Keratinocyte (primary cell): ENCODE measurements at regions not wholly inside any gene's neighbourhood (a gene's known extent, or its start where the extent isn't known, plus 50 kb on each side); places are given as distances from the start of the nearest gene placed in this dataset.

ENCODE experiments used
- DNase-seq: peaks from one replicate; pipeline ENCODE4 v3.0.0-alpha.2; 2011; ENCODE audit warnings: low read depth, missing footprints, low spot score
- FAIRE-seq: peaks from 2 replicates; lab custom pipeline; 2011; peaks lifted over from hg19 to GRCh38; lab: Jason Lieb, UNC
- H2AFZ ChIP-seq: 2 replicates; pipeline ENCODE4 v1.6.0; 2012; ENCODE audit warnings: low read length, control low read depth, inconsistent platforms; ENCODE audit not compliant: control insufficient read depth
- H3K27ac ChIP-seq: 2 replicates; pipeline ENCODE4 v1.5.1; 2011; ENCODE audit warnings: low read length; ENCODE audit not compliant: control insufficient read depth, insufficient read depth
- H3K27me3 ChIP-seq: 3 replicates; pipeline ENCODE4 v1.6.0; 2011; ENCODE audit warnings: low read length; ENCODE audit not compliant: control insufficient read depth, insufficient read depth; ENCODE audit errors: extremely low read depth
- H3K36me3 ChIP-seq, 2 experiments: 2 replicates in 1 of 2; 3 replicates in 1 of 2; pipeline ENCODE4 v1.5.1; 2011; ENCODE audit warnings: low read length in 2 of 2, mild to moderate bottlenecking in 1 of 2; ENCODE audit not compliant: control insufficient read depth in 2 of 2, insufficient read depth in 2 of 2; ENCODE audit errors: extremely low read depth in 1 of 2
- H3K4me1 ChIP-seq: 3 replicates; pipeline ENCODE4 v1.5.1; 2011; ENCODE audit warnings: low read length; ENCODE audit not compliant: control insufficient read depth, insufficient read depth; ENCODE audit errors: extremely low read depth
- H3K4me2 ChIP-seq: 3 replicates; pipeline ENCODE4 v1.6.0; 2011; ENCODE audit warnings: low read depth, low read length; ENCODE audit not compliant: control insufficient read depth, insufficient read depth; ENCODE audit errors: extremely low read depth
- H3K4me3 ChIP-seq, 3 experiments: fragments of 200-600 bp in 1 of 3; sonication (generic) in 1 of 3; 2 replicates in 2 of 3; 3 replicates in 1 of 3; pipeline ENCODE4 v1.5.1; 2011 to 2016; ENCODE audit warnings: low read length in 3 of 3, mild to moderate bottlenecking in 3 of 3, control low read depth in 2 of 3, inconsistent platforms in 1 of 3, low read depth in 1 of 3, mixed read lengths in 1 of 3, mixed run types in 1 of 3, moderate library complexity in 1 of 3; ENCODE audit not compliant: control insufficient read depth in 2 of 3, insufficient read depth in 2 of 3; ENCODE audit errors: extremely low read depth in 1 of 3
- H3K79me2 ChIP-seq: 2 replicates; pipeline ENCODE4 v1.6.0; 2012; ENCODE audit warnings: low read length; ENCODE audit not compliant: control insufficient read depth, insufficient read depth
- H3K9ac ChIP-seq: 3 replicates; pipeline ENCODE4 v1.6.0; 2011; ENCODE audit warnings: low read length; ENCODE audit not compliant: control insufficient read depth, insufficient read depth; ENCODE audit errors: extremely low read depth
- H3K9me1 ChIP-seq: 3 replicates; pipeline ENCODE4 v1.6.0; 2011; ENCODE audit warnings: low read length; ENCODE audit not compliant: control insufficient read depth, insufficient read depth; ENCODE audit errors: extremely low read depth
- H3K9me3 ChIP-seq: 2 replicates; pipeline ENCODE4 v1.5.1; 2012; ENCODE audit warnings: low read depth, low read length; ENCODE audit not compliant: control insufficient read depth
- H4K20me1 ChIP-seq: 3 replicates; pipeline ENCODE4 v1.6.0; 2011; ENCODE audit warnings: low read length; ENCODE audit not compliant: control insufficient read depth, insufficient read depth; ENCODE audit errors: extremely low read depth
- EZH2 ChIP-seq: IDR thresholded peaks from one replicate; pipeline ENCODE4 v1.6.1; 2012; ENCODE audit warnings: inconsistent platforms, mild to moderate bottlenecking, low read length, moderate library complexity
- dilution Hi-C: fragments of 300-500 bp; cut with MboI; formaldehyde crosslinking; loops from one replicate; pipeline ENCODE4 v1.7.0; 2020; ENCODE audit warnings: low sequenced_read_pairs; ENCODE audit not compliant: extremely low pct_ligation_motif_present
- TF ChIP-seq, protein P1 (sequence below), 3 experiments: IDR thresholded peaks in 1 of 3; conservative IDR thresholded peaks in 1 of 3; optimal IDR thresholded peaks in 1 of 3; 2 replicates in 2 of 3; 3 replicates in 1 of 3; pipeline versions ENCODE3 to v1.5.1; 2011; ENCODE audit warnings: low read length in 3 of 3, mild to moderate bottlenecking in 3 of 3, moderate library complexity in 2 of 3, control low read depth in 1 of 3, inconsistent platforms in 1 of 3; ENCODE audit not compliant: insufficient read depth in 2 of 3; ENCODE audit errors: extremely low read depth in 1 of 3

DNA sequence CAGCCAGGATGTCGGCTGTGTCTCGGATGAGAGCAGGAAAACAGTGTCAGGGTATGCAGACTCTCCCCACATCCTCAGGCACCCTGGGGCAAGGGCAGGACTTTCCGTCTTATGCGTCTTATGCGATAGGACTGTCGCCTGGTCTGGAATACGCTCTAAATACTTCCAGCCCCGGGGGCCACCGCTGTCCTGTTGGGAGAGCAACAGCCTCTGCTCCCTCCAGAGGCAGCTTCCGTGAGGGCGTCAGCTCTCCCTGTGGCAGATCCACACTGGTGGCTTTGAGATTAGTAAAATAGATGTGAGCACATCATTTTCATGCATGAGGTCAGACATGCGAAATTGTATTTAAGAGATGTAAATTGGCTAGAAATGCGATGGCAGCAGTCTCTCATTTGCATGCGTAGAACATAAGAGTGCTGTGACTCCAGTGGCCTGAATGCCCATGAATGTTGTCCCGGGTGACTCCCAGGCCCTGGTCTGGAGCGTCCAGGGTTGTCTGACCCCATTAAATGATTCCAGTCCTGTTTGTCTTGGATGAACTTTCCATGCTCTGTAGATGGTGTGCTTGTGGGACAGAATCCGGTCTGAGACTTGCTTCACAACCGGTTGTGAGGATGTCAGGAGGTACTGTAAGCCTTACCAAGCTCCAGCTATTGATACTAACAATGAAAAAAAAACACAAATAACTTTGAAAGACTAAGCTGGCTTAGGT is 228.2 kb downstream of the SYK start:
- Histone ChIP-seq H4K20me1 (no peaks in the 10 kb centered on the region), H3K36me3 (no peaks in the 10 kb centered on the region), H3K27ac (no peak overlapping the region), H3K27me3 (peaks cover 11% of the 10 kb centered on the region), H3K9me1 (no peaks in the 10 kb centered on the region), H3K4me2 (no peak overlapping the region), H2AFZ (no peak overlapping the region), H3K9ac (no peak overlapping the region), H3K4me1 (no peaks in the 10 kb centered on the region), H3K9me3 (no peaks in the 10 kb centered on the region), H3K79me2 (no peaks in the 10 kb centered on the region), H3K4me3 (no peak overlapping the region)
- no peak for FAIRE-seq
- DNase-seq = no peak
- dilution Hi-C loops = no loop called here
- TF ChIP-seq, protein P1, sequence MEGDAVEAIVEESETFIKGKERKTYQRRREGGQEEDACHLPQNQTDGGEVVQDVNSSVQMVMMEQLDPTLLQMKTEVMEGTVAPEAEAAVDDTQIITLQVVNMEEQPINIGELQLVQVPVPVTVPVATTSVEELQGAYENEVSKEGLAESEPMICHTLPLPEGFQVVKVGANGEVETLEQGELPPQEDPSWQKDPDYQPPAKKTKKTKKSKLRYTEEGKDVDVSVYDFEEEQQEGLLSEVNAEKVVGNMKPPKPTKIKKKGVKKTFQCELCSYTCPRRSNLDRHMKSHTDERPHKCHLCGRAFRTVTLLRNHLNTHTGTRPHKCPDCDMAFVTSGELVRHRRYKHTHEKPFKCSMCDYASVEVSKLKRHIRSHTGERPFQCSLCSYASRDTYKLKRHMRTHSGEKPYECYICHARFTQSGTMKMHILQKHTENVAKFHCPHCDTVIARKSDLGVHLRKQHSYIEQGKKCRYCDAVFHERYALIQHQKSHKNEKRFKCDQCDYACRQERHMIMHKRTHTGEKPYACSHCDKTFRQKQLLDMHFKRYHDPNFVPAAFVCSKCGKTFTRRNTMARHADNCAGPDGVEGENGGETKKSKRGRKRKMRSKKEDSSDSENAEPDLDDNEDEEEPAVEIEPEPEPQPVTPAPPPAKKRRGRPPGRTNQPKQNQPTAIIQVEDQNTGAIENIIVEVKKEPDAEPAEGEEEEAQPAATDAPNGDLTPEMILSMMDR (optimal IDR thresholded peaks at IDR 0.05 in 1 of 3, IDR thresholded peaks at IDR 0.05 in 1 of 3, conservative IDR thresholded peaks at IDR 0.05 in 1 of 3; ENCODE audit: extremely low read depth in 1 of 3, insufficient read depth in 2 of 3, low read length in 3 of 3) = no peak
- TF ChIP-seq EZH2 = no peak

DNA sequence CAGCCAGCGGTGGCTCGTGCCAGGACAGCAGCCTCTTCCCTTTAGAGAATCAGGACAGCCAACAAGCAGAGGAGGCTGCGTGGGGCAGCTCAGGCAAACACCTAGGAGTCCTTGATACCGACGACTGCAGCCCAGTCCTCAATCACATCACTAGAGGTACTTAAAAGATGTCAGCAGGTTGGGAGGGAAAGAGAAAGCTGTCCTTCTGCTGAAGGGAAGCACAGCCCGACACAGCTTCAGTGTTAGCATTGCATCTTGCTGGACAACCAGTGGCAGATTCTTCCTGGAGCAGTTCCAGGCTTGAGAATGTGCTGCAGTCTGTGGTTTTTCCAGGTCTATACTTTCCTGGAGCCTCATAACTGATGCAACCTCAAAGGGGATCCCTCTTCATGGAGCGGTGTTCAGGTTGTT is 230.5 kb downstream of the SYK start:
- FAIRE-seq (no peak), DNase-seq (no peak)
- Histone ChIP-seq H3K27me3 (peaks cover 13% of the 10 kb centered on the region), H3K4me1 (peaks cover under 1% of the 10 kb centered on the region), H2AFZ (no peak overlapping the region), H3K4me2 (no peak overlapping the region), H4K20me1 (no peaks in the 10 kb centered on the region), H3K27ac (no peak overlapping the region), H3K4me3 (no peak overlapping the region), H3K79me2 (no peaks in the 10 kb centered on the region), H3K9me3 (no peaks in the 10 kb centered on the region), H3K9me1 (no peaks in the 10 kb centered on the region), H3K36me3 (no peaks in the 10 kb centered on the region), H3K9ac (no peak overlapping the region)
- TF ChIP-seq, protein P1 (optimal IDR thresholded peaks at IDR 0.05 in 1 of 3, IDR thresholded peaks at IDR 0.05 in 1 of 3, conservative IDR thresholded peaks at IDR 0.05 in 1 of 3; ENCODE audit: extremely low read depth in 1 of 3, insufficient read depth in 2 of 3, low read length in 3 of 3) = no peak
- TF ChIP-seq EZH2 = no peak
- dilution Hi-C loops = no loop called here
